ENCODE measurements at regions not wholly inside any gene's neighbourhood (a gene's known extent, or its start where the extent isn't known, plus 50 kb on each side); places are given as distances from the start of the nearest gene placed in this dataset.
"Not testable (repeated sequence)": the region's sequence is repeated elsewhere in the genome, so short reads cannot be mapped to it uniquely, and the experiment has no call there.

GRCh38 chrX:953879-954482 is 258.5 kb downstream of the CRLF2 start:
- DNase-seq (ENCODE audit: low read depth in 2 of 2): no peak

- no peak for DNase-seq (ENCODE audit: low read depth in 2 of 2)
These were observed 259.6 kb downstream of the CRLF2 start for GRCh38 chrX:952816-953215.

GRCh38 chrX:947262-947661 is 265.2 kb downstream of the CRLF2 start:
- not testable (repeated sequence) for DNase-seq (ENCODE audit: low read depth in 2 of 2)

- DNase-seq (ENCODE audit: low read depth in 2 of 2): no peak
These were observed 269.4 kb downstream of the CRLF2 start for GRCh38 chrX:943035-943434.

GRCh38 chrX:940691-941090 is 271.8 kb downstream of the CRLF2 start:
- DNase-seq (ENCODE audit: low read depth in 2 of 2): no peak

- no peak for DNase-seq (ENCODE audit: low read depth in 2 of 2)
These were observed 275.3 kb downstream of the CRLF2 start for GRCh38 chrX:936979-937769.

GRCh38 chrX:933611-934010 is 278.8 kb downstream of the CRLF2 start:
- DNase-seq (ENCODE audit: low read depth in 2 of 2): no peak

- DNase-seq (ENCODE audit: low read depth in 2 of 2): no peak
These were observed 283.8 kb downstream of the CRLF2 start for GRCh38 chrX:928606-929005.

GRCh38 chrX:926991-927390 is 285.5 kb downstream of the CRLF2 start:
- DNase-seq (ENCODE audit: low read depth in 2 of 2): no peak

- no peak for DNase-seq (ENCODE audit: low read depth in 2 of 2)
These were observed 286.4 kb downstream of the CRLF2 start for GRCh38 chrX:926070-926469.

GRCh38 chrX:925652-926061 is 286.8 kb downstream of the CRLF2 start:
- no peak for DNase-seq (ENCODE audit: low read depth in 2 of 2)

GRCh38 chrX:925094-925493 is 287.4 kb downstream of the CRLF2 start:
- DNase-seq (ENCODE audit: low read depth in 2 of 2): no peak

- no peak for DNase-seq (ENCODE audit: low read depth in 2 of 2)
These were observed 288.4 kb downstream of the CRLF2 start for GRCh38 chrX:924017-924416.

- DNase-seq (ENCODE audit: low read depth in 2 of 2): no peak
These were observed 289.7 kb downstream of the SHOX start for GRCh38 chrX:920234-920799.

- no peak for DNase-seq (ENCODE audit: low read depth in 2 of 2)
These were observed 285.6 kb downstream of the SHOX start for GRCh38 chrX:916230-916599.

- DNase-seq (ENCODE audit: low read depth in 2 of 2): no peak
These were observed 285.0 kb downstream of the SHOX start for GRCh38 chrX:915427-916229.

GRCh38 chrX:914206-914605 is 283.6 kb downstream of the SHOX start:
- no peak for DNase-seq (ENCODE audit: low read depth in 2 of 2)

GRCh38 chrX:912677-913076 is 282.1 kb downstream of the SHOX start:
- DNase-seq (ENCODE audit: low read depth in 2 of 2): no peak

- DNase-seq (ENCODE audit: low read depth in 2 of 2): not testable (repeated sequence)
These were observed 278.5 kb downstream of the SHOX start for GRCh38 chrX:909068-909467.

- no peak for DNase-seq (ENCODE audit: low read depth in 2 of 2)
These were observed 276.0 kb downstream of the SHOX start for GRCh38 chrX:906586-906985.

- no peak for DNase-seq (ENCODE audit: low read depth in 2 of 2)
These were observed 275.4 kb downstream of the SHOX start for GRCh38 chrX:905848-906566.

GRCh38 chrX:903116-903515 is 272.5 kb downstream of the SHOX start:
- no peak for DNase-seq (ENCODE audit: low read depth in 2 of 2)

Data from stimulated activated CD8-positive, alpha-beta memory T cell treated with anti-CD3 and anti-CD28 coated beads, Interleukin-2, amount 100 ng/mL, for 48 hours (primary cell).